GM12878 (cell line): ENCODE measurements at regions not wholly inside any gene's neighbourhood (a gene's known extent, or its start where the extent isn't known, plus 50 kb on each side); places are given as distances from the start of the nearest gene placed in this dataset.
A peak's percentile ranks its signal among the peaks of the same experiment; 100 is the strongest.

Experiments
- ATAC-seq: fragments of 200-7000 bp; cut with Tn5 transposase; 3 replicates; pipeline ENCODE4 v1.9.1; 2020; ENCODE audit warnings: mild to moderate bottlenecking, moderate library complexity
- BruUV-seq: library from RNA; stranded (reverse); fragments of 400-500 nt; replicated peaks from 2 replicates; lab custom pipeline; 2021; lab: Mats Ljungman, UMichigan
- CTCF ChIA-PET: fragments of 300-600 bp; sonication (Branson Sonifier 250); formaldehyde crosslinking; extraction: SDS; loops from one replicate; lab custom pipeline; 2021; ENCODE audit warnings: inconsistent platforms; lab: Yijun Ruan, JAX
- POLR2A ChIA-PET: fragments of 350-600 bp; formaldehyde crosslinking; extraction: SDS; loops from one replicate; lab custom pipeline; 2021; ENCODE audit warnings: inconsistent platforms; lab: Charles Lee
- RAD21 ChIA-PET: fragments of 300-600 bp; sonication (Branson Sonifier 250); formaldehyde crosslinking; loops from one replicate; lab custom pipeline; 2023; ENCODE audit warnings: antibody characterized with exemption; ENCODE audit not compliant: unreplicated experiment; lab: Charles Lee
- SMC1A ChIA-PET: fragments of 300-600 bp; sonication (Branson Sonifier 250); formaldehyde crosslinking; loops from one replicate; lab custom pipeline; 2023; ENCODE audit not compliant: unreplicated experiment, uncharacterized antibody; lab: Charles Lee
- DNase-seq: peaks from one replicate; pipeline ENCODE4 v3.0.0-alpha.2; 2011; ENCODE audit warnings: low read depth, low spot score
- FAIRE-seq: peaks from 3 replicates; lab custom pipeline; 2011; peaks lifted over from hg19 to GRCh38; lab: Jason Lieb, UNC
- H2AFZ ChIP-seq: 2 replicates; pipeline ENCODE4 v1.6.0; 2011; ENCODE audit warnings: low read depth, low read length, control low read depth; ENCODE audit not compliant: control insufficient read depth
- H3K27ac ChIP-seq: 2 replicates; pipeline ENCODE4 v1.5.1; 2011; ENCODE audit warnings: control low read depth; ENCODE audit not compliant: control insufficient read depth, insufficient read depth
- H3K27me3 ChIP-seq, 2 experiments: replicated peaks in 1 of 2; 2 replicates each; pipeline versions ENCODE4 v1.6.0 to v1.6.1; 2011; ENCODE audit warnings: low read length in 1 of 2; ENCODE audit not compliant: control insufficient read depth in 2 of 2, insufficient read depth in 2 of 2
- H3K36me3 ChIP-seq, 2 experiments: 2 replicates each; pipeline ENCODE4 v1.5.1; 2011; ENCODE audit warnings: low read length in 1 of 2; ENCODE audit not compliant: control insufficient read depth in 2 of 2, insufficient read depth in 2 of 2
- H3K4me1 ChIP-seq: 2 replicates; pipeline ENCODE4 v1.6.1; 2011; ENCODE audit warnings: mild to moderate bottlenecking, low read length, moderate library complexity, mixed read lengths; ENCODE audit not compliant: control insufficient read depth, insufficient read depth
- H3K4me2 ChIP-seq: 2 replicates; pipeline ENCODE4 v1.6.0; 2011; ENCODE audit warnings: control low read depth; ENCODE audit not compliant: control insufficient read depth, insufficient read depth
- H3K4me3 ChIP-seq: fragments of 200-600 bp; sonication (generic); 2 replicates; pipeline ENCODE4 v1.5.1; 2016
- H3K79me2 ChIP-seq: 2 replicates; pipeline ENCODE4 v1.6.0; 2011; ENCODE audit warnings: low read length; ENCODE audit not compliant: control insufficient read depth, insufficient read depth
- H3K9ac ChIP-seq: 2 replicates; pipeline ENCODE4 v1.8.0; 2011; ENCODE audit warnings: low read length, control low read depth, mixed read lengths; ENCODE audit not compliant: control insufficient read depth, insufficient read depth
- H3K9me3 ChIP-seq: replicated peaks from 3 replicates; pipeline ENCODE4 v1.5.1; 2011; ENCODE audit warnings: mild to moderate bottlenecking, low read length; ENCODE audit not compliant: control insufficient read depth, insufficient read depth
- H4K20me1 ChIP-seq: 2 replicates; pipeline ENCODE4 v1.6.0; 2011; ENCODE audit not compliant: control insufficient read depth, insufficient read depth
- BHLHE40 ChIP-seq, 2 experiments: fragments of 450-650 bp in 1 of 2; IDR thresholded peaks; 2 replicates each; pipeline ENCODE4 v1.6.1; 2011 to 2017; ENCODE audit warnings: low read depth in 2 of 2, borderline replicate concordance in 1 of 2, improper control_type of control experiment in 1 of 2, low read length in 1 of 2, mild to moderate bottlenecking in 1 of 2
- CHD4 ChIP-seq: fragments of 200-600 bp; sonication (generic); IDR thresholded peaks from 2 replicates; pipeline ENCODE4 v1.6.1; 2016; ENCODE audit warnings: mild to moderate bottlenecking
- ELK1 ChIP-seq: IDR thresholded peaks from 2 replicates; pipeline ENCODE4 v1.6.1; 2012; ENCODE audit warnings: low read depth, low read length, improper control_type of control experiment
- IKZF1 ChIP-seq: fragments of 450-650 bp; conservative IDR thresholded peaks from 2 replicates; pipeline ENCODE4 v1.6.1; 2017; ENCODE audit warnings: antibody characterized with exemption, mild to moderate bottlenecking
- IKZF2 ChIP-seq, 2 experiments: fragments of 450-650 bp; IDR thresholded peaks; 2 replicates each; pipeline ENCODE4 v1.6.1; 2017; ENCODE audit warnings: mild to moderate bottlenecking in 2 of 2, moderate library complexity in 2 of 2
- KAT2A ChIP-seq: conservative IDR thresholded peaks from 2 replicates; pipeline ENCODE4 v1.6.1; 2011; ENCODE audit warnings: low read depth, low read length; ENCODE audit not compliant: control insufficient read depth
- MAX ChIP-seq: IDR thresholded peaks from 2 replicates; pipeline ENCODE4 v1.6.1; 2012; ENCODE audit warnings: low read depth, low read length, improper control_type of control experiment
- SMAD1 ChIP-seq: fragments of 450-650 bp; IDR thresholded peaks from 2 replicates; pipeline ENCODE4 v1.6.1; 2018; ENCODE audit warnings: mild to moderate bottlenecking, low read depth; ENCODE audit not compliant: partially characterized antibody
- ZNF24 ChIP-seq: fragments of 450-650 bp; IDR thresholded peaks from 2 replicates; pipeline ENCODE4 v1.6.1; 2017; ENCODE audit warnings: antibody characterized with exemption, mild to moderate bottlenecking
- ZNF687 ChIP-seq: fragments of 450-650 bp; IDR thresholded peaks from 2 replicates; pipeline ENCODE4 v1.6.1; 2017; ENCODE audit warnings: mild to moderate bottlenecking, moderate library complexity
- WGBS: methylation state at CpG from one replicate; pipeline ENCODE4 v1.1.6; 2016; ENCODE audit warnings: low lambda C conversion rate; ENCODE audit not compliant: insufficient replicate concordance, insufficient coverage; ENCODE audit errors: missing lambda C conversion rate; 5-methylcytosine and 5-hydroxymethylcytosine counted together
- in situ Hi-C: fragments of 300-500 bp; cut with MboI; formaldehyde crosslinking; loops from 9 replicates; pipeline ENCODE4 v1.14.3; 2018; ENCODE audit warnings: mixed read lengths
- intact Hi-C: fragments of 100-400 bp; cut with micrococcal nuclease; formaldehyde crosslinking; loops from one replicate; pipeline ENCODE4 v1.14.2; 2022; ENCODE audit not compliant: unreplicated experiment

GRCh38 chr7:25557379-25557917, 329.2 kb upstream of the NPVF start:
- FAIRE-seq, result no peak
- ChIA-PET POLR2A (no interaction called here), SMC1A (no interaction called here), CTCF (no interaction called here), RAD21 (no interaction called here)
- Histone ChIP-seq H3K9ac (no peak overlapping the region), H4K20me1 (no peaks in the 10 kb centered on the region), H3K4me3 (no peak overlapping the region), H3K27me3 (peaks cover 1 to 3% of the 10 kb centered on the region in 2 experiments; a peak in 2 of 4 replicates), H3K36me3 (no peaks in the 10 kb centered on the region), H3K27ac (no peak overlapping the region), H3K79me2 (no peaks in the 10 kb centered on the region), H3K4me2 (no peak overlapping the region), H2AFZ (no peak overlapping the region), H3K9me3 (no peaks in the 10 kb centered on the region), H3K4me1 (no peaks in the 10 kb centered on the region)
- DNase-seq, result no peak
- in situ Hi-C loops (loop anchor here (25.0 kb wide), 1 partner anchor 170 kb away; no protein-coding TSS in a partner anchor), intact Hi-C loops (no loop called here)
- peak; percentile 23; the same call in 1 of the 3 replicates for ATAC-seq
- no peak for TF ChIP-seq ELK1
- peak; percentile 65 to 74 for TF ChIP-seq BHLHE40 (IDR thresholded peaks at IDR 0.05; ENCODE audit: borderline replicate concordance in 1 of 2, low read depth in 2 of 2, low read length in 1 of 2)
- BruUV-seq, result no TSS peak
- 23% methylated on average over 8 of the region's 8 CpGs for WGBS

- WGBS, result 34% methylated on average over 4 of the region's 4 CpGs
- no TSS peak for BruUV-seq
- Histone ChIP-seq H3K4me2 (no peak overlapping the region), H3K36me3 (no peaks in the 10 kb centered on the region), H3K4me1 (no peaks in the 10 kb centered on the region), H3K9me3 (no peaks in the 10 kb centered on the region), H3K27me3 (peaks cover 1 to 3% of the 10 kb centered on the region in 2 experiments; a peak in 2 of 4 replicates), H3K79me2 (no peaks in the 10 kb centered on the region), H3K27ac (no peak overlapping the region), H2AFZ (no peak overlapping the region), H3K9ac (no peak overlapping the region), H3K4me3 (no peak overlapping the region), H4K20me1 (no peaks in the 10 kb centered on the region)
- DNase-seq (no peak), FAIRE-seq (no peak), ATAC-seq (no peak)
- in situ Hi-C loops, result loop anchor here (25.0 kb wide), 1 partner anchor 171 kb away; no protein-coding TSS in a partner anchor
- ChIA-PET POLR2A (no interaction called here), RAD21 (no interaction called here), CTCF (no interaction called here), SMC1A (no interaction called here)
- intact Hi-C loops, result no loop called here
- TF ChIP-seq SMAD1 (no peak), ZNF24 (no peak), IKZF1 (no peak), KAT2A (no peak), MAX (no peak), ZNF687 (no peak), IKZF2 (IDR thresholded peaks at IDR 0.05) (no peak), CHD4 (no peak)
Measured at GRCh38 chr7:25557930-25558329, 329.6 kb upstream of the NPVF start.
